ENCODE measurements at regions not wholly inside any gene's neighbourhood (a gene's known extent, or its start where the extent isn't known, plus 50 kb on each side); places are given as distances from the start of the nearest gene placed in this dataset.

GRCh38 chr3:194993896-194994295 is 277.1 kb downstream of the XXYLT1 start:
- CTCF ChIA-PET: no interaction called here
- Histone ChIP-seq H3K9me3 (ENCODE audit: low read depth, low read length, poor library complexity, severe bottlenecking) (no peaks in the 10 kb centered on the region), H3K4me1 (ENCODE audit: insufficient read depth, low read length, poor library complexity, severe bottlenecking) (peaks cover 7% of the 10 kb centered on the region), H3K4me3 (ENCODE audit: low read depth, low read length, poor library complexity, severe bottlenecking) (no peak overlapping the region), H3K36me3 (ENCODE audit: insufficient read depth, low read length, poor library complexity, severe bottlenecking) (no peaks in the 10 kb centered on the region), H3K27ac (ENCODE audit: low read depth, low read length, poor library complexity, severe bottlenecking) (no peak overlapping the region), H3K27me3 (replicated peaks; ENCODE audit: insufficient read depth, low read depth, low read length, poor library complexity) (no peaks in the 10 kb centered on the region)
- no TSS peak for BruUV-seq (replicated peaks)
- DNase-seq (ENCODE audit: low spot score): no peak
- POLR2A ChIA-PET (ENCODE audit: low non-redundant PET): no interaction called here
- TF ChIP-seq CTCF (conservative IDR thresholded peaks at IDR 0.05; ENCODE audit: low read depth, low read length) (no peak), EZH2 (IDR thresholded peaks at IDR 0.05; ENCODE audit: borderline replicate concordance, low read depth, low read length, poor library complexity, severe bottlenecking) (no peak)
- intact Hi-C loops (cut with micrococcal nuclease; ENCODE audit: unreplicated experiment): no loop called here

- Histone ChIP-seq H3K4me1 (ENCODE audit: insufficient read depth, low read length, poor library complexity, severe bottlenecking) (peaks cover 7% of the 10 kb centered on the region), H3K4me3 (ENCODE audit: low read depth, low read length, poor library complexity, severe bottlenecking) (no peak overlapping the region), H3K36me3 (ENCODE audit: insufficient read depth, low read length, poor library complexity, severe bottlenecking) (no peaks in the 10 kb centered on the region), H3K27me3 (replicated peaks; ENCODE audit: insufficient read depth, low read depth, low read length, poor library complexity) (no peaks in the 10 kb centered on the region), H3K9me3 (ENCODE audit: low read depth, low read length, poor library complexity, severe bottlenecking) (no peaks in the 10 kb centered on the region), H3K27ac (ENCODE audit: low read depth, low read length, poor library complexity, severe bottlenecking) (no peak overlapping the region)
- POLR2A ChIA-PET (ENCODE audit: low non-redundant PET): no interaction called here
- intact Hi-C loops (cut with micrococcal nuclease; ENCODE audit: unreplicated experiment): no loop called here
- no TSS peak for BruUV-seq (replicated peaks)
- no peak for DNase-seq (ENCODE audit: low spot score)
- no peak for TF ChIP-seq CTCF (conservative IDR thresholded peaks at IDR 0.05; ENCODE audit: low read depth, low read length)
- TF ChIP-seq EZH2 (IDR thresholded peaks at IDR 0.05; ENCODE audit: borderline replicate concordance, low read depth, low read length, poor library complexity, severe bottlenecking): no peak
- CTCF ChIA-PET: no interaction called here
Measured at GRCh38 chr3:194994551-194994981, 276.4 kb downstream of the XXYLT1 start.

DNA sequence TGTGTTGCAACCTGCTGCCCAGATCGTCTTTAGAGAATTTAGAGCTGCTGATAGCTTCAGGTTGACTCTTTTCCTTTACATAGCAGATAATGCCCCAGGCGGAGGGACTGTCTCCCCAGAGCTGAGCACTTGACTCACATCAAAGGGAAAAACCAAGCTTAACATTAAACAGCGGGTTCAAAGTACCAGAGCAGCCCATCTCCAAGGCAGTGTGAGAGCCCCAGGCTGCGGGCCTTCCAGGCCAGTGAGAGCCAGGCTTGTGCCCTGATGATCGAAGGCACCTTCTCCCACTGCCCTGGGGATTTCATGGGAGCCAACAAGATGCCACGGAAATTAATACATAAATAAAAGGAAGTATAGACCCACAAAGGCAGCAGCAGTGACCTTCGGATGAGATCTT is 275.6 kb downstream of the XXYLT1 start:
- H3K4me1 ChIP-seq (ENCODE audit: insufficient read depth, low read length, poor library complexity, severe bottlenecking): peaks cover 7% of the 10 kb centered on the region
- no peak for TF ChIP-seq EZH2 (IDR thresholded peaks at IDR 0.05; ENCODE audit: borderline replicate concordance, low read depth, low read length, poor library complexity, severe bottlenecking)
- H3K9me3 ChIP-seq (ENCODE audit: low read depth, low read length, poor library complexity, severe bottlenecking): no peaks in the 10 kb centered on the region
- H3K4me3 ChIP-seq (ENCODE audit: low read depth, low read length, poor library complexity, severe bottlenecking): no peak overlapping the region
- H3K27ac ChIP-seq (ENCODE audit: low read depth, low read length, poor library complexity, severe bottlenecking): no peak overlapping the region
- no TSS peak for BruUV-seq (replicated peaks)
- H3K27me3 ChIP-seq (replicated peaks; ENCODE audit: insufficient read depth, low read depth, low read length, poor library complexity): no peaks in the 10 kb centered on the region
- ChIA-PET POLR2A (ENCODE audit: low non-redundant PET) (no interaction called here), CTCF (no interaction called here)
- no peak for DNase-seq (ENCODE audit: low spot score)
- no peaks in the 10 kb centered on the region for H3K36me3 ChIP-seq (ENCODE audit: insufficient read depth, low read length, poor library complexity, severe bottlenecking)
- intact Hi-C loops (cut with micrococcal nuclease; ENCODE audit: unreplicated experiment): no loop called here

- Histone ChIP-seq H3K4me3 (ENCODE audit: low read depth, low read length, poor library complexity, severe bottlenecking) (no peak overlapping the region), H3K27ac (ENCODE audit: low read depth, low read length, poor library complexity, severe bottlenecking) (no peak overlapping the region), H3K4me1 (ENCODE audit: insufficient read depth, low read length, poor library complexity, severe bottlenecking) (peaks cover 9% of the 10 kb centered on the region), H3K36me3 (ENCODE audit: insufficient read depth, low read length, poor library complexity, severe bottlenecking) (no peaks in the 10 kb centered on the region), H3K27me3 (replicated peaks; ENCODE audit: insufficient read depth, low read depth, low read length, poor library complexity) (no peaks in the 10 kb centered on the region), H3K9me3 (ENCODE audit: low read depth, low read length, poor library complexity, severe bottlenecking) (no peaks in the 10 kb centered on the region)
- ChIA-PET CTCF (no interaction called here), POLR2A (ENCODE audit: low non-redundant PET) (no interaction called here)
- TF ChIP-seq EZH2 (IDR thresholded peaks at IDR 0.05; ENCODE audit: borderline replicate concordance, low read depth, low read length, poor library complexity, severe bottlenecking): no peak
- no peak for TF ChIP-seq CTCF (conservative IDR thresholded peaks at IDR 0.05; ENCODE audit: low read depth, low read length)
- intact Hi-C loops (cut with micrococcal nuclease; ENCODE audit: unreplicated experiment): no loop called here
- BruUV-seq (replicated peaks): no TSS peak
- no peak for DNase-seq (ENCODE audit: low spot score)
Measured at GRCh38 chr3:194995922-194996321, 275.0 kb downstream of the XXYLT1 start.
